Hepatocyte (in vitro differentiated cells): ENCODE measurements at regions not wholly inside any gene's neighbourhood (a gene's known extent, or its start where the extent isn't known, plus 50 kb on each side); places are given as distances from the start of the nearest gene placed in this dataset.
A peak's percentile ranks its signal among the peaks of the same experiment; 100 is the strongest.

ENCODE experiments used
- DNase-seq: peaks from one replicate; pipeline ENCODE4 v3.0.0-alpha.2; 2016; ENCODE audit warnings: low spot score
- H2AFZ ChIP-seq: fragments of 200-600 bp; sonication (generic); 2 replicates; pipeline ENCODE4 v1.6.0; 2016; ENCODE audit warnings: antibody characterized with exemption, mild to moderate bottlenecking
- H3K27ac ChIP-seq: fragments of 200-600 bp; sonication (generic); 2 replicates; pipeline ENCODE4 v1.5.1; 2016; ENCODE audit warnings: mild to moderate bottlenecking
- H3K27me3 ChIP-seq: fragments of 200-600 bp; sonication (generic); 2 replicates; pipeline ENCODE4 v1.6.1; 2016
- H3K36me3 ChIP-seq: fragments of 200-600 bp; sonication (generic); replicated peaks from 2 replicates; pipeline ENCODE4 v1.5.1; 2016; ENCODE audit warnings: low read depth; ENCODE audit not compliant: insufficient read depth
- H3K4me1 ChIP-seq: fragments of 200-600 bp; sonication (generic); 2 replicates; pipeline ENCODE4 v1.5.1; 2016; ENCODE audit warnings: mild to moderate bottlenecking, moderate library complexity; ENCODE audit not compliant: insufficient read depth
- H3K4me2 ChIP-seq: fragments of 200-600 bp; sonication (generic); 2 replicates; pipeline ENCODE4 v1.6.0; 2016
- H3K4me3 ChIP-seq: fragments of 200-600 bp; sonication (generic); 2 replicates; pipeline ENCODE4 v1.5.1; 2016; ENCODE audit warnings: mild to moderate bottlenecking
- H3K79me2 ChIP-seq: fragments of 200-600 bp; sonication (generic); 2 replicates; pipeline ENCODE4 v1.6.0; 2017; ENCODE audit warnings: mild to moderate bottlenecking
- H3K9me2 ChIP-seq: fragments of 200-600 bp; sonication (generic); replicated peaks from 2 replicates; pipeline ENCODE4 v1.6.0; 2017; ENCODE audit warnings: mild to moderate bottlenecking; ENCODE audit not compliant: insufficient read depth
- H3K9me3 ChIP-seq: fragments of 200-600 bp; sonication (generic); 2 replicates; pipeline ENCODE4 v1.5.1; 2016; ENCODE audit warnings: low read depth, mild to moderate bottlenecking
- H4K20me1 ChIP-seq: fragments of 200-600 bp; sonication (generic); 2 replicates; pipeline ENCODE4 v1.6.0; 2016; ENCODE audit warnings: mild to moderate bottlenecking; ENCODE audit not compliant: insufficient read depth, poor library complexity, severe bottlenecking
- EZH2 ChIP-seq: fragments of 200-600 bp; sonication (generic); IDR thresholded peaks from 2 replicates; pipeline ENCODE4 v1.6.1; 2016; ENCODE audit warnings: antibody characterized with exemption, mild to moderate bottlenecking, borderline replicate concordance
- EZH2phosphoT487 ChIP-seq: fragments of 200-600 bp; sonication (generic); IDR thresholded peaks from one replicate; pipeline ENCODE4 v1.6.1; 2018; ENCODE audit warnings: antibody characterized with exemption, mild to moderate bottlenecking, low read depth, moderate library complexity; ENCODE audit not compliant: unreplicated experiment, severe bottlenecking
- WGBS: methylation state at CpG from one replicate; pipeline ENCODE4 v1.1.6; 2016; ENCODE audit warnings: low lambda C conversion rate; ENCODE audit errors: missing lambda C conversion rate; 5-methylcytosine and 5-hydroxymethylcytosine counted together
- TF ChIP-seq, protein P1 (sequence below): fragments of 200-600 bp; sonication (generic); IDR thresholded peaks from 2 replicates; pipeline ENCODE4 v1.5.1; 2016; ENCODE audit warnings: antibody characterized with exemption, mild to moderate bottlenecking; ENCODE audit not compliant: poor library complexity

DNA sequence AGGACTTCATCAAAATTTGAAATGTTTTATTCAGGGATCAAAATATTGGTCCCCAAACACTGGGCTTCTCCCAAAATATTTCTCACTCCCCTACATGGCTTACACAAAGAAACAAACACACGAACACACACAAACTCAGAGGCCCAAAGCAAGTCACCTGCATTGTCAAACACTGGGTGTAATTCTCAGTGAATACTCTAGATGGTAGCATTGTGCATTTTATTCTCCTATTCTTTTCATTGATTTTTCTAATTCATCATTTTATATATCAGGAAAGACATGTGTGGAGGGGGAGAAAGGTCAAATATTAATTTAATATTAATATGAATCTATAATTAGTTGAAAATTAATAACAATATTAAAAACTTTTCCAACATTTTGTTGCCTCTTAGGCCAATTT, 72.3 kb upstream of the TNMD start:
- H4K20me1 ChIP-seq, result no peaks in the 10 kb centered on the region
- no peak overlapping the region for H3K4me3 ChIP-seq
- H3K79me2 ChIP-seq, result no peaks in the 10 kb centered on the region
- no peaks in the 10 kb centered on the region for H3K4me1 ChIP-seq
- H3K4me2 ChIP-seq, result no peak overlapping the region
- WGBS, result 75% methylated on average over 1 of the region's 1 CpG
- no peaks in the 10 kb centered on the region for H3K36me3 ChIP-seq
- H2AFZ ChIP-seq, result no peak overlapping the region
- DNase-seq, result peak; percentile 10
- H3K9me3 ChIP-seq, result no peaks in the 10 kb centered on the region
- H3K9me2 ChIP-seq, result no peaks in the 10 kb centered on the region
- H3K27ac ChIP-seq, result no peak overlapping the region
- TF ChIP-seq, protein P1, sequence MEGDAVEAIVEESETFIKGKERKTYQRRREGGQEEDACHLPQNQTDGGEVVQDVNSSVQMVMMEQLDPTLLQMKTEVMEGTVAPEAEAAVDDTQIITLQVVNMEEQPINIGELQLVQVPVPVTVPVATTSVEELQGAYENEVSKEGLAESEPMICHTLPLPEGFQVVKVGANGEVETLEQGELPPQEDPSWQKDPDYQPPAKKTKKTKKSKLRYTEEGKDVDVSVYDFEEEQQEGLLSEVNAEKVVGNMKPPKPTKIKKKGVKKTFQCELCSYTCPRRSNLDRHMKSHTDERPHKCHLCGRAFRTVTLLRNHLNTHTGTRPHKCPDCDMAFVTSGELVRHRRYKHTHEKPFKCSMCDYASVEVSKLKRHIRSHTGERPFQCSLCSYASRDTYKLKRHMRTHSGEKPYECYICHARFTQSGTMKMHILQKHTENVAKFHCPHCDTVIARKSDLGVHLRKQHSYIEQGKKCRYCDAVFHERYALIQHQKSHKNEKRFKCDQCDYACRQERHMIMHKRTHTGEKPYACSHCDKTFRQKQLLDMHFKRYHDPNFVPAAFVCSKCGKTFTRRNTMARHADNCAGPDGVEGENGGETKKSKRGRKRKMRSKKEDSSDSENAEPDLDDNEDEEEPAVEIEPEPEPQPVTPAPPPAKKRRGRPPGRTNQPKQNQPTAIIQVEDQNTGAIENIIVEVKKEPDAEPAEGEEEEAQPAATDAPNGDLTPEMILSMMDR, result peak; percentile 58
- TF ChIP-seq EZH2, result no peak
- H3K27me3 ChIP-seq, result no peaks in the 10 kb centered on the region

DNA sequence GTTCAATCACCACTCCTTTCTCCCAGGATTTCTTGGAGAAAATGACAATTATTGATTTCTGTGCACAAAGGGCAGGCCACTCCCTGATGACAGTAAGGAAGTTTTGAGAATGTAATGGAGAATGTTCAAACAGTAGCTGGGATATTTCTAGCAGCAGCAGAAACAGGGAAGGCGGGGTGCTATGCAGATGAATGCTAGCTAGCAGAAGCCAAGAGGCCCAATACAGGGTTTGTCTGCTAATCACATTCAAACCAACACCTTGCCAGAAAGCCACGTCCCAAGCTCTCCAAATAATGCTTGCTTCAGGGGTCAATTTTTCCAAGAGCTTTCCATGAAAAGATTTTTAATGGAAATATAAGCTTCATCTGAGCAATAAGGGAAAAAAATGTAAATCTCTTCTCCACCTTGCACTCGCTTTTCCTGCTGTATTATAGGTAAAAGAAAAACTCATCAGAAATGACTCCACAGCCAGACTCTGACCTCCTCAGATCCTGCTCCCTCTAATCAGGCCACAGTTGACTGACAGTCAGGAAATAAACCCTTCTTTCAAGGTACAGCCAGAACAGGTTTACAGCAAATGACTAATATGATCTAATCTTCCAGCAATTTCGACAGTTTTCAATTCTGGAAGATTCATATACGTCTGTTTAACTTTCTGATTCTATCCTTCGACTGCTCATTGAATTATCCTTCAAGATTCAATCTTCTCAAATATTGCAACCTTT, 84.7 kb upstream of the PCDH19 start:
- Histone ChIP-seq H3K9me2 (no peaks in the 10 kb centered on the region), H3K36me3 (no peaks in the 10 kb centered on the region), H3K9me3 (no peaks in the 10 kb centered on the region), H3K4me2 (no peak overlapping the region), H3K4me1 (no peaks in the 10 kb centered on the region), H2AFZ (no peak overlapping the region), H3K27ac (peak overlapping the region; percentile 27), H4K20me1 (no peaks in the 10 kb centered on the region), H3K27me3 (no peaks in the 10 kb centered on the region), H3K4me3 (no peak overlapping the region), H3K79me2 (no peaks in the 10 kb centered on the region)
- no peak for DNase-seq
- TF ChIP-seq, protein P1, result no peak
- no peak for TF ChIP-seq EZH2phosphoT487
- TF ChIP-seq EZH2, result no peak
- WGBS, result 54% methylated on average over 6 of the region's 6 CpGs

DNA sequence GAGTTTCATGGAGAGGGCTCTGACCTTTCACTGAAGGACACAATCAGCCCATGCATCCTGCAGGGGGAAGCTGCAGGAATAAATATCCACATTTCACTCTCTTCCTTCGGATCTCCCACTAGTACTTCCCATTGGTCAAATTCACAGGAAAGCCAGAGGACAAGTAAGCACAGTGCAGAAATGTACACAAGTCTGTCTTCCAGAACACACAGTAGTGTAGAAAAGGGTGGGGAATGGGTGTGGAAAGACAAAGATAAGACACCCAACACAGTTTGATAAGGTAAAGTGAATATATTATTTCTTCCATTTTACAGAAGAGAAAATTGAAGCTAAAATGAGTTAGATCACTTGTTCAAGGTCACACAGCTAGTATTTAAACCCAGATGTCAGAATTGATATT, 81.1 kb upstream of the PCDH19 start:
- Histone ChIP-seq H4K20me1 (no peaks in the 10 kb centered on the region), H3K9me2 (no peaks in the 10 kb centered on the region), H3K4me1 (no peaks in the 10 kb centered on the region), H3K27ac (no peak overlapping the region), H3K27me3 (no peaks in the 10 kb centered on the region), H3K9me3 (no peaks in the 10 kb centered on the region), H3K36me3 (no peaks in the 10 kb centered on the region), H3K4me3 (no peak overlapping the region), H3K79me2 (no peaks in the 10 kb centered on the region), H3K4me2 (no peak overlapping the region), H2AFZ (no peak overlapping the region)
- 71% methylated on average over 1 of the region's 1 CpG for WGBS
- TF ChIP-seq EZH2phosphoT487 (no peak), EZH2 (no peak)
- TF ChIP-seq, protein P1, result no peak
- DNase-seq, result no peak
